ENCODE measurements at regions not wholly inside any gene's neighbourhood (a gene's known extent, or its start where the extent isn't known, plus 50 kb on each side); places are given as distances from the start of the nearest gene placed in this dataset.
"Not testable (repeated sequence)": the region's sequence is repeated elsewhere in the genome, so short reads cannot be mapped to it uniquely, and the experiment has no call there.

DNA sequence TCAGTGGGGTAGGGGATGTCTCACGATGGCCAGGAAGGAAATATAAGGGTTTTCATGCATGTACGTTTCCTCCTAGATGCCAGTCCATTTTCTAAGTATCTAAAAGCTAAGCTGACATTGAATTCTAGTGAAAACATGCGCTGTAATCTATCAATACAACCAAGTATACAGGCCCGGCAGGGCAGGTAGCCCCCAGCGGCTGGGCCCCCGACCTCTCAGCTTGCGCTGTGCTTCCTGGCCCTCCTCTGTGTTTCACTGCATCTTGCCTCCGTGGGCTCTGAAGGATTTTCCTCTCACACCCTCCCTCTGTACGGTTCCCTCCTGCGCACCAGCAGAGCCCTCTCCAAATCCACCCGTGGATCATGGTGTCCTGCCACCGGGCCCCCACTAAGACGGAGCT lies 524.8 kb downstream of the ZNF516 start:
- TF ChIP-seq, protein P1, sequence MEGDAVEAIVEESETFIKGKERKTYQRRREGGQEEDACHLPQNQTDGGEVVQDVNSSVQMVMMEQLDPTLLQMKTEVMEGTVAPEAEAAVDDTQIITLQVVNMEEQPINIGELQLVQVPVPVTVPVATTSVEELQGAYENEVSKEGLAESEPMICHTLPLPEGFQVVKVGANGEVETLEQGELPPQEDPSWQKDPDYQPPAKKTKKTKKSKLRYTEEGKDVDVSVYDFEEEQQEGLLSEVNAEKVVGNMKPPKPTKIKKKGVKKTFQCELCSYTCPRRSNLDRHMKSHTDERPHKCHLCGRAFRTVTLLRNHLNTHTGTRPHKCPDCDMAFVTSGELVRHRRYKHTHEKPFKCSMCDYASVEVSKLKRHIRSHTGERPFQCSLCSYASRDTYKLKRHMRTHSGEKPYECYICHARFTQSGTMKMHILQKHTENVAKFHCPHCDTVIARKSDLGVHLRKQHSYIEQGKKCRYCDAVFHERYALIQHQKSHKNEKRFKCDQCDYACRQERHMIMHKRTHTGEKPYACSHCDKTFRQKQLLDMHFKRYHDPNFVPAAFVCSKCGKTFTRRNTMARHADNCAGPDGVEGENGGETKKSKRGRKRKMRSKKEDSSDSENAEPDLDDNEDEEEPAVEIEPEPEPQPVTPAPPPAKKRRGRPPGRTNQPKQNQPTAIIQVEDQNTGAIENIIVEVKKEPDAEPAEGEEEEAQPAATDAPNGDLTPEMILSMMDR (IDR thresholded peaks at IDR 0.05; ENCODE audit: low read depth, low read length), result no peak
- Histone ChIP-seq H3K27ac (no peak overlapping the region), H3K4me3 (no peak overlapping the region), H3K4me1 (ENCODE audit: low read depth) (no peaks in the 10 kb centered on the region), H3K27me3 (no peaks in the 10 kb centered on the region), H3K9me3 (ENCODE audit: low read depth) (no peaks in the 10 kb centered on the region), H3K36me3 (no peaks in the 10 kb centered on the region)
- DNase-seq (ENCODE audit: low read depth in 1 of 2, low spot score in 1 of 2), result no peak

DNA sequence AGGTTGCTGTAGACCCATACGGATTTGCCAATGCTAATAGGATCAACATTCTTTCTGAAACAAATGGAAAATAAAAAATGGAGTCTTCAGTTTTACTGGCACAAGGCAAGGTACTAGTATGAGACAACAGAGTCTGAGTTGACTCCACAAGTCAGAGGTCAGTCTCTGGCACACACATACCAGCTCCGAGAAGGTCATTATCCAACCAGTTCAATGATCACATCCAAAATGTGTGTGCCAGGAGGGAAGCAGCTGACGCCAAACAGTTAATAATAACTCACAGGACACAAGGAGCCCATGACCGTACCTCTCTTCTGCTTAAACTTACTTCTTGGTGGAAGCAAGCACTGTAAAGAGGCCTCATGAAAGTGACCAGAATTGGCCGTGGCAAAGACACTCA lies 528.6 kb downstream of the ZNF516 start:
- Histone ChIP-seq H3K27ac (no peak overlapping the region), H3K4me1 (ENCODE audit: low read depth) (no peaks in the 10 kb centered on the region), H3K4me3 (no peak overlapping the region), H3K9me3 (ENCODE audit: low read depth) (no peaks in the 10 kb centered on the region), H3K36me3 (no peaks in the 10 kb centered on the region), H3K27me3 (no peaks in the 10 kb centered on the region)
- TF ChIP-seq, protein P1 (IDR thresholded peaks at IDR 0.05; ENCODE audit: low read depth, low read length), result no peak
- DNase-seq (ENCODE audit: low read depth in 1 of 2, low spot score in 1 of 2), result no peak

DNA sequence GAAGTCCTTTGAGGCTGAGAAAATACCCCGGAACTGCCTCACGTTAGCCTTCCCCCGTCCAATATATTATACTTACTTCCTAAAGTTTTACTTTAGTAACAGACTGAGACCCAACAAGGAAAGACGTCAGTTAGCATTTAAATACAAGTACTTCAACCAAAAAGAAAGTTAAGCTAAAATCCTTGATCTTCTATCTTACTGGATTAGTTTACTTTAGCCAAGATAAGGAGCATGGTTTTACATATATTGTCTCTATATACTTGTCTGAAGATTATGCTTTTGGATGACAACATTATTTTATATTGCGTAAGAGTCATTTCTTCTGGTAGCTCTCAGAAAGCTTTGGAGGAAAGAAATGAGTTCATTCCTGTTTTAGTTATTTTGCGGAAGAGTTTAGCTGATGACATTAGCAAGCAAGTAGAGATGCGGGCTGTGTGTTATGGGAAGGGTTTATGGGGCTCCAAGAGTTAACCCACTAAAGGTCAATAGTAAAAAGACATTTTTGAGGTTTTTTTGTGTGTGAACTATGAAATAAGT lies 532.9 kb downstream of the ZNF516 start:
- Histone ChIP-seq H3K4me1 (ENCODE audit: low read depth) (no peaks in the 10 kb centered on the region), H3K27me3 (no peaks in the 10 kb centered on the region), H3K36me3 (no peaks in the 10 kb centered on the region), H3K4me3 (no peak overlapping the region), H3K27ac (no peak overlapping the region), H3K9me3 (ENCODE audit: low read depth) (no peaks in the 10 kb centered on the region)
- TF ChIP-seq, protein P1 (IDR thresholded peaks at IDR 0.05; ENCODE audit: low read depth, low read length), result no peak
- no peak for DNase-seq (ENCODE audit: low read depth in 1 of 2, low spot score in 1 of 2)

DNA sequence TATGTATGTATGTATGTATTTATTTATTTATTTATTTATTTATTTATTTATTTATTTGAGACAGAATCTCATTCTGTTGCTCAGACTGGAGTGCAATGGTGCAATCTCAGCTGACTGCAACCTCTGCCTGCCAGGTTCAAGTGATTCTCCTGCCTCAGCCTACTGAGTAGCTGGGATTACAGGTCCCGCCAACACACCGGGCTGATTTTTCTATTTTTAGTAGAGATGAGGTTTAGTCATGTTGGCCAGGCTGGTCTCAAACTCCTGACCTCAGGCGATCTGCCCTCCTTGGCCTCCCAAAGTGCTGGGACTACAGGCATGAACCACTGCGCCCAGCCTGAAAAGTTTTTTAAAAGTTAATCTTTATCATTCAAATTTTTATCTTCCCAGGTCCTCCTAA lies 532.9 kb upstream of the SMIM21 start:
- not testable (repeated sequence) for H3K27me3 ChIP-seq; H3K36me3 ChIP-seq; H3K4me3 ChIP-seq; H3K4me1 ChIP-seq (ENCODE audit: low read depth); H3K27ac ChIP-seq; DNase-seq (ENCODE audit: low read depth in 1 of 2, low spot score in 1 of 2); H3K9me3 ChIP-seq (ENCODE audit: low read depth)

DNA sequence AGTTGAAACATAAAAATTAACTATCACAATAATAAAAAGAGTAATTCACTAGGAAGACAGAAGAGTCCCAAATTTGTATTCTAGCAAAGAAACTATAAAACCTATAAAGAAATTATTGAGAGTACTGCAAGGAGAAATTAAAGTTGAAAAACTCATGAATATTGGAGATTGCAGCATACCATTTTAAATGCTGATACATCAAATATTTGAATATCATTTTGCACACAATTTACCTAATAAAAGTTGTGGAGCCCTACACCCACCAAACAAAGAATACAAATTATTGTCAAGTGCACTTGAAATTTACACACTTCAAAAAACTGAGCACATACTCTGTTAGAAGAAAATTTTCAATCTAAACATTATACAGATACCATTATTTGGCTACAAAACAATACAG lies 531.6 kb upstream of the SMIM21 start:
- Histone ChIP-seq H3K27ac (no peak overlapping the region), H3K4me1 (ENCODE audit: low read depth) (no peaks in the 10 kb centered on the region), H3K4me3 (no peak overlapping the region), H3K27me3 (no peaks in the 10 kb centered on the region), H3K36me3 (no peaks in the 10 kb centered on the region), H3K9me3 (ENCODE audit: low read depth) (no peaks in the 10 kb centered on the region)
- TF ChIP-seq, protein P1 (IDR thresholded peaks at IDR 0.05; ENCODE audit: low read depth, low read length), result no peak
- no peak for DNase-seq (ENCODE audit: low read depth in 1 of 2, low spot score in 1 of 2)

DNA sequence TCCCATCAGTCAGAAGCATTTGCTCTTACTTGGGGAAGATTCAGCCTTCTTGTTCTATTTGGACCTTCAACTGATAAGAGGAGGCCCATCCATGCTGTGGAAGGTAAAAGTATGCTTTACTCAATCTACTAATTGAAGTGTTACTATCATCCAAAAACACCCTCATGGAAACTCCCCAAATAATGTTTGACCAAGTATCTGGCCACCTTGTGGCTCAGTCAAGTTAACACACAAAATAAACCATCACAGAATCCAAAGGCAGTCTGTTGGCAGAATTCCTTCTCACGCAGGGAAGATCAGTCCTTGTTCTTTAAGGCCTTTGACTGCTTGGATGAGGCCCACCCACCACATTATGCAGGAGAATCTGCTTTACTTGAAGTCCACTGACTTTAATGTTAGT lies 531.2 kb upstream of the SMIM21 start:
- Histone ChIP-seq H3K36me3 (no peaks in the 10 kb centered on the region), H3K27me3 (no peaks in the 10 kb centered on the region), H3K4me3 (no peak overlapping the region), H3K4me1 (ENCODE audit: low read depth) (no peaks in the 10 kb centered on the region), H3K27ac (no peak overlapping the region), H3K9me3 (ENCODE audit: low read depth) (no peaks in the 10 kb centered on the region)
- DNase-seq (ENCODE audit: low read depth in 1 of 2, low spot score in 1 of 2), result no peak
- TF ChIP-seq, protein P1 (IDR thresholded peaks at IDR 0.05; ENCODE audit: low read depth, low read length), result no peak
